ENCODE measurements at regions not wholly inside any gene's neighbourhood (a gene's known extent, or its start where the extent isn't known, plus 50 kb on each side); places are given as distances from the start of the nearest gene placed in this dataset.
"Not testable (repeated sequence)": the region's sequence is repeated elsewhere in the genome, so short reads cannot be mapped to it uniquely, and the experiment has no call there.

- TF ChIP-seq EZH2 (IDR thresholded peaks at IDR 0.05); CEBPB (IDR thresholded peaks at IDR 0.05; ENCODE audit: low read depth); POLR2AphosphoS5 (IDR thresholded peaks at IDR 0.05; ENCODE audit: low read depth, low read length); POLR2A (IDR thresholded peaks at IDR 0.05; ENCODE audit: borderline replicate concordance, extremely low read depth, insufficient read depth, insufficient read length); EZH2phosphoT487 (IDR thresholded peaks at IDR 0.05; ENCODE audit: borderline replicate concordance); SIN3A (IDR thresholded peaks at IDR 0.05; ENCODE audit: low read depth); CBX3 (IDR thresholded peaks at IDR 0.05; ENCODE audit: low read depth); FOSL1 (IDR thresholded peaks at IDR 0.05; ENCODE audit: low read depth): not testable (repeated sequence)
- TF ChIP-seq, protein P1, sequence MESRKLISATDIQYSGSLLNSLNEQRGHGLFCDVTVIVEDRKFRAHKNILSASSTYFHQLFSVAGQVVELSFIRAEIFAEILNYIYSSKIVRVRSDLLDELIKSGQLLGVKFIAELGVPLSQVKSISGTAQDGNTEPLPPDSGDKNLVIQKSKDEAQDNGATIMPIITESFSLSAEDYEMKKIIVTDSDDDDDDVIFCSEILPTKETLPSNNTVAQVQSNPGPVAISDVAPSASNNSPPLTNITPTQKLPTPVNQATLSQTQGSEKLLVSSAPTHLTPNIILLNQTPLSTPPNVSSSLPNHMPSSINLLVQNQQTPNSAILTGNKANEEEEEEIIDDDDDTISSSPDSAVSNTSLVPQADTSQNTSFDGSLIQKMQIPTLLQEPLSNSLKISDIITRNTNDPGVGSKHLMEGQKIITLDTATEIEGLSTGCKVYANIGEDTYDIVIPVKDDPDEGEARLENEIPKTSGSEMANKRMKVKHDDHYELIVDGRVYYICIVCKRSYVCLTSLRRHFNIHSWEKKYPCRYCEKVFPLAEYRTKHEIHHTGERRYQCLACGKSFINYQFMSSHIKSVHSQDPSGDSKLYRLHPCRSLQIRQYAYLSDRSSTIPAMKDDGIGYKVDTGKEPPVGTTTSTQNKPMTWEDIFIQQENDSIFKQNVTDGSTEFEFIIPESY (IDR thresholded peaks at IDR 0.05; ENCODE audit: extremely low read depth, insufficient replicate concordance, low read length): not testable (repeated sequence)
- TF ChIP-seq, protein P2, sequence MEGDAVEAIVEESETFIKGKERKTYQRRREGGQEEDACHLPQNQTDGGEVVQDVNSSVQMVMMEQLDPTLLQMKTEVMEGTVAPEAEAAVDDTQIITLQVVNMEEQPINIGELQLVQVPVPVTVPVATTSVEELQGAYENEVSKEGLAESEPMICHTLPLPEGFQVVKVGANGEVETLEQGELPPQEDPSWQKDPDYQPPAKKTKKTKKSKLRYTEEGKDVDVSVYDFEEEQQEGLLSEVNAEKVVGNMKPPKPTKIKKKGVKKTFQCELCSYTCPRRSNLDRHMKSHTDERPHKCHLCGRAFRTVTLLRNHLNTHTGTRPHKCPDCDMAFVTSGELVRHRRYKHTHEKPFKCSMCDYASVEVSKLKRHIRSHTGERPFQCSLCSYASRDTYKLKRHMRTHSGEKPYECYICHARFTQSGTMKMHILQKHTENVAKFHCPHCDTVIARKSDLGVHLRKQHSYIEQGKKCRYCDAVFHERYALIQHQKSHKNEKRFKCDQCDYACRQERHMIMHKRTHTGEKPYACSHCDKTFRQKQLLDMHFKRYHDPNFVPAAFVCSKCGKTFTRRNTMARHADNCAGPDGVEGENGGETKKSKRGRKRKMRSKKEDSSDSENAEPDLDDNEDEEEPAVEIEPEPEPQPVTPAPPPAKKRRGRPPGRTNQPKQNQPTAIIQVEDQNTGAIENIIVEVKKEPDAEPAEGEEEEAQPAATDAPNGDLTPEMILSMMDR (IDR thresholded peaks at IDR 0.05 in 2 of 3, conservative IDR thresholded peaks at IDR 0.05 in 1 of 3; ENCODE audit: borderline replicate concordance in 1 of 3, insufficient read depth in 1 of 3, low read depth in 2 of 3, low read length in 2 of 3): not testable (repeated sequence)
- TF ChIP-seq, protein P3, sequence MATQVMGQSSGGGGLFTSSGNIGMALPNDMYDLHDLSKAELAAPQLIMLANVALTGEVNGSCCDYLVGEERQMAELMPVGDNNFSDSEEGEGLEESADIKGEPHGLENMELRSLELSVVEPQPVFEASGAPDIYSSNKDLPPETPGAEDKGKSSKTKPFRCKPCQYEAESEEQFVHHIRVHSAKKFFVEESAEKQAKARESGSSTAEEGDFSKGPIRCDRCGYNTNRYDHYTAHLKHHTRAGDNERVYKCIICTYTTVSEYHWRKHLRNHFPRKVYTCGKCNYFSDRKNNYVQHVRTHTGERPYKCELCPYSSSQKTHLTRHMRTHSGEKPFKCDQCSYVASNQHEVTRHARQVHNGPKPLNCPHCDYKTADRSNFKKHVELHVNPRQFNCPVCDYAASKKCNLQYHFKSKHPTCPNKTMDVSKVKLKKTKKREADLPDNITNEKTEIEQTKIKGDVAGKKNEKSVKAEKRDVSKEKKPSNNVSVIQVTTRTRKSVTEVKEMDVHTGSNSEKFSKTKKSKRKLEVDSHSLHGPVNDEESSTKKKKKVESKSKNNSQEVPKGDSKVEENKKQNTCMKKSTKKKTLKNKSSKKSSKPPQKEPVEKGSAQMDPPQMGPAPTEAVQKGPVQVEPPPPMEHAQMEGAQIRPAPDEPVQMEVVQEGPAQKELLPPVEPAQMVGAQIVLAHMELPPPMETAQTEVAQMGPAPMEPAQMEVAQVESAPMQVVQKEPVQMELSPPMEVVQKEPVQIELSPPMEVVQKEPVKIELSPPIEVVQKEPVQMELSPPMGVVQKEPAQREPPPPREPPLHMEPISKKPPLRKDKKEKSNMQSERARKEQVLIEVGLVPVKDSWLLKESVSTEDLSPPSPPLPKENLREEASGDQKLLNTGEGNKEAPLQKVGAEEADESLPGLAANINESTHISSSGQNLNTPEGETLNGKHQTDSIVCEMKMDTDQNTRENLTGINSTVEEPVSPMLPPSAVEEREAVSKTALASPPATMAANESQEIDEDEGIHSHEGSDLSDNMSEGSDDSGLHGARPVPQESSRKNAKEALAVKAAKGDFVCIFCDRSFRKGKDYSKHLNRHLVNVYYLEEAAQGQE (IDR thresholded peaks at IDR 0.05; ENCODE audit: low read depth): not testable (repeated sequence)
Observed at GRCh38 chr21:8233000-8233399, 2288.4 kb upstream of the TPTE start.

All from HCT116 (cell line).